CD4-positive, alpha-beta T cell treated with Interferon gamma for 1 hour (primary cell): ENCODE measurements at regions not wholly inside any gene's neighbourhood (a gene's known extent, or its start where the extent isn't known, plus 50 kb on each side); places are given as distances from the start of the nearest gene placed in this dataset.
"Not testable (repeated sequence)": the region's sequence is repeated elsewhere in the genome, so short reads cannot be mapped to it uniquely, and the experiment has no call there.

ENCODE experiments used
- DNase-seq: peaks from one replicate; pipeline ENCODE4 v3.0.0-alpha.2; 2020

DNA sequence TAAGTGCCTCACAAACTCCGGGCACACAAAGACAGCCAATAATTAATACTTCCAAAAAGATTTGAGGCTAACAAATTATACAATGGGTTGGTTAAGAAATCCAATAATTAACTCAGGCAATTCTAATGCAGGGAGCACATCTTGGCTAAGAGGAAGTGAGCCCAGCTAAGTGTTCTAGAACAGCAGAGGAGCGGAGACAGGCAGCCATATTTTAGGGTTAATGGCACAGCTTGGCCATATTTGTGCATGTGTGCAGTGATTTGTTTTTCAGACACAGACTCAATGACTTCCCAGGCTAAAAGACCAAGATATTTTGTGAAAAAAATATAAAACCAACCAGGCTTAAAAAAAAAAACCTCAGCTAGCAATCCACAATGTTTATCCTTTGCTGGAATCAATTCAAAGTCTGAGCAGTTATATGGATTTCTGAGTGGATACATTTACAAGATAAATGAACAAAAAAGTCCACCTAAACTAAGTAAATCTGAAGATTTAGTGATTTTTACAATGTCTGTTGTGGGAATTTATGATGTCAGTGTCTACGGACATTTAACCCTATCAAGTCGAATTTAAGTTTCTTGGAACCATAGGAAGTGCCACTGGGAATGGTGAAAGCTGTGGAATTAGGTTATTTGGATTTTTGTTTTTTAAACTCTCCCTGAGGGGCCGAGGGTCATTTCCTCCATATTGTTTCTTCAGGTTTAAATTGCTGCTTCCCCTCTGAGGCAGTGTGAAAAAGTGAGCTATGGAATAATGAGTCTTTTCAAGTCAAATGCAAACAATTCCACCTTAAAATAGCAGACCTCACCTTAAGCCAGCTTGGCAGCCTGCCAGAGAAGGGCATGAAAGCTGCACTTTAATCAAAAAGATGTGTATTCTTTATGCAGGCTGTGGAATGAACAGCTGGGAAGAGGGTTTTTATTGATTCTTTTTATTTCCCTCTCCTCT, 413.7 kb upstream of the TBL1XR1 start:
- DNase-seq: no peak

- DNase-seq: no peak
Observed at GRCh38 chr3:177611752-177612334, 414.6 kb upstream of the TBL1XR1 start.

DNA sequence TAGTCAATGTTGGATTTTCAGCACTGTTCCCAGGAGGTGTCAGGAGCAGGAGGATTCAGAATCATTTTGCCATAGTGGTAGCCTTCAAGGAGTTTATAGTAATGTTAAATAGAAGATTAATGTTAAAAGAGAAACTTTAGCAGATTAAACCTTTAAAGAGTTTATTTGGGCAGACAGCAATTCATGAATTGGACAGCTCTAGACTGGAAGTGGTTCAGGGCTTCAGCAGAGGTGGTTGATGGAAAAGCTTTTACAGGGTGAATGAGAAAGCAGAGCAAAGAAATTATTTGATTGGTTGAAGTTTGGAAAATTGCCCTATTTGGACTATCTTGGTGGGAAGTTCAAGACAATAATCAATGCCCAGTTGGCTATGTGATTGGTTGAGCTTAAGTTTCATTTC, 416.6 kb upstream of the TBL1XR1 start:
- DNase-seq: no peak

GRCh38 chr3:177615015-177615414, 417.7 kb upstream of the TBL1XR1 start:
- DNase-seq: peak; percentile 72

DNA sequence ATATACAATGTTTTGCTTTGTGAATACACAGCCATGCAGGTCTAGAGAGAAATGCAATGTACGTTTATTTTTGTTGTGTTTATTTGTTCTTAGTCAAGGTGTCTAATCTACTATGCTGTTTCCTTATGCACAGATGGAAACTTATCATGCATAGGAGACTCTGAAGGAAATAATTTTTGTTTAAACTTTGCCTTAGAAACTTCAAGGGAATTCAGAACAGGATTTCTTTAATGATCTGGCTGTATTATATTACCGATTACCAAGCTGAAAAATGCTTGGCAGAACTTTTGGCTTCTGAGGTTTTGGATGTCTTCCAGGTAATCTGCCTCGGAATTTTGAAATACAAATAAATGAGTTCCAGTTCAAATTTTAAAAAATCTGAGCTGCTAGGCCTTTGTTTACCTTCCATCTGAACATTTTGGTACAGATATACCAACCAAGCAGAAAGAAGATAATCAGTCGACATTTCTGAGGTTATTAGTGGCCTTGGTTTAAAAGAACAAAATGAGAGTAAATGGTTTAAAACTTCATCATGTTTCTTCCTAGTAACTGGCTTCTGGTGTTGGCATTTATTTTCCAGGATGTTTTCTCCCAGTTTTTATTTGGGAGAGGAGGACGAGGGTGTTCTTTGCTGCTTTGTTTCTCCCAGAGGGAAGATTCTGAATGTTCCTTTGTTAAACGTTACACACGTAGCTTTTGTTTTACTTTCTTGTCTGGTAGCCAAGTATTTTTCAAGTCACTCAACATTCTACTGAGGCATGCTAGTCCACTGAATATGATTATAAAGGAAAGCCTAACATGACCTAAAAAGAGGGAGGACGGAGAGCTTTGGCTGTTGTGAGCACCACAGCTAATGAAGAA, 421.8 kb upstream of the TBL1XR1 start:
- DNase-seq: no peak

DNA sequence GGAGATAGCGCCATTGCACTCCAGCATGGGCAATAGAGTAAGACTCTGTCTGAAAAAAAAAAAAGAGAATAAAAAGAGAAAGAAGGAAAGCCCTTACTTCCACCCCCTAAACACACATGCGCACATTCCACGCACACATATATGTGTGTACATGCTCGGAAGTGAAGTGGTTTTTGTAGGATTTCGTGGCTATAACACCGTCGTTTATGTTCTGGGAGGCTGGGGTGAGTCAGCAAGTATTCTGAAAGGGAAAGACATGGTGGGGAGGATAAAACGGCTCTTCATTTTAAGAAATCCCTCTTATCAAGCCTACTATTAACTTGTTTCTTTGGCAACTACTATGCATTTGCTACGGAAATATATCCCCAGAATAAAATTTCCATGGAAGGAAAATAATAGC, 422.8 kb upstream of the TBL1XR1 start:
- no peak for DNase-seq

DNA sequence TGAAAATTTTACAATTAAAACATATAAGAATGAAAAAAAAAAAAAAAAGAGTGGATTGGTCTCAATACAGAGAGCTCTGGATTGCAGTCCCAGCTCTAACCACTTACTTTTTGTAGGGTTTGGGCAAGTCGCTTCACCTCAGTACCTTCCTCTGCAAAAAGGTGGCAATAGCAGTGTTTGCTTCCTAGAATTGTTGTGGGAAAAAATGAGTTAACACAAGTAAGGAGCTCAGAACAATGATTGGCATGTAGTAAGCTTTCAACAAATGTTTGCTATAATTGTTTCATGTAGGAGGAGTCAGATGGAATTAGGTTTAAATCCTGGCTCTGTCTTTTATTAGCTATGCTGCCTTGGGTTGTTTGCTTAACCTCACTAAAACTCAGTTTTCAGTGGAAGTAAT, 425.2 kb upstream of the TBL1XR1 start:
- no peak for DNase-seq

DNA sequence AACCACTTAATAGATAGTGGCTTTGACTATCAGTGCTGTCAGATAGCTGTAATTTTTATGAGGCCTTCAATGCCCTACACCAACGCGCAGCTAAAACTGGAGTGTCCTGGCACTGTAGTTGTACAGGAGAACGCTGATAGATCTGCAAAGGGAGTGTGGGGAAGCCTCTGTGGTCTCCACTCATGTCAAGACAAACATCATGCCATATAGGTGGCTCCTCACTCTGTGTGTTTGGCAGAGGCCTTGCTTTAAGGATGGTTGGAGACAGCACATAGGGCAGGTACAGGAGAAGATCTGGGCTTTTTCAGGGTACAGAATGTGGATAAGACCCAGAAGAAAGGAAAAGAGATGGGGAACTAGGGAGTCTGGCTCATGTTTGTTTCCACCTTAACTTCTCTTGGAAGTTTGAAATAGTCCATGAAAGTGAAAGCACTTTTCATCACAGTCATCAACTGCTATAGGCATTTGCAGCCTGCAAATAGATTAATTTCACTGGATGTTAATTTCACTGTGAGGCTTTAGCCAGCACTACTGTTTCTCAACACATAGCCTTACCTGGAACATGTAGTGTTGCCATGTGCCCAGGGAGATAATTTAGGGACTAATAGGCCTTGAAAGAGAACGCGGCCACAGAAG, 425.8 kb upstream of the TBL1XR1 start:
- DNase-seq: no peak

DNA sequence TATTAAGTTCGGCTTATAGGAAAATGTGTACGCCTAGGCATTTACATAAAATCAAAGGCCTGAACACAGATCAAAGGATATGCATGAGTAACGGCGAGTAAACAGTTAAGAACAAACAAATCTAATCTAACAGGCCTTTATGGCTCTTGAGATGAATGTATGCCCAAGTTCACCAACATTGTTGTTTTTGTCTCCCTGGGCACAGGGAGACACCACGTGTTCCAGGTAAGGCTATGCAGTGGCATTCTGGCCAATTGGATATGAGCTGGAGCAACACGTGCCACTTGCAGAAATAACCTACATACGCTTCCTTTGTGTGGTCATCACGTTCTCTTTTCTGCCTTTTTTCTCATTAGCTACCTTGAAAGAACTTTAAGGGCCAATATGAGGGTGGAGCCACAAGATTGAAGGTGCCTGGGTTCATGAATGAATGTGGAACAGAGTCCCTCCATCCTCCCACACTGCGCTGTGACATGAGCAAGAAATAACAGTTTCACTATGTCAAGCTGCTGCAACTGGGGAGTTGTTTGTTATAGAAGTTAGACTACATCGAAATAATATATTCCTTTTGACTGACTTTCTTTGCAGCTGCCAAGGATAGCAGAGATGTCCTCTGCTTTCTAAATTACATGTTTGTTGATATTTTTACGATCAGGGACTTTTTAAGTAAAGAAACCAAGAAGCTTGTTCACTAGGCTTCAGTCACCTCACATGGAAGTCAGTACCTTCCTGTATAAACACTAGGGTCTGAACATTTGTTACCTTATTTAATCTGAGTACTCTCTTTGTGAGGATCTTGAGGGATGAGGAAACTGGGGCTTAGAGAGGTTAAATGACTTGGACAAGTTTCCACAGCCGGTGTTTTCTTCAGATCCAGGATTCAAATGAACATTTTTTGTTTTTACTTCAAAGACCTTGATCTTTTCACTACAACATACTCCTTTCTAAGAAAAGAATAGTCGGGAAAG, 427.5 kb upstream of the TBL1XR1 start:
- peak; percentile 16 for DNase-seq

DNA sequence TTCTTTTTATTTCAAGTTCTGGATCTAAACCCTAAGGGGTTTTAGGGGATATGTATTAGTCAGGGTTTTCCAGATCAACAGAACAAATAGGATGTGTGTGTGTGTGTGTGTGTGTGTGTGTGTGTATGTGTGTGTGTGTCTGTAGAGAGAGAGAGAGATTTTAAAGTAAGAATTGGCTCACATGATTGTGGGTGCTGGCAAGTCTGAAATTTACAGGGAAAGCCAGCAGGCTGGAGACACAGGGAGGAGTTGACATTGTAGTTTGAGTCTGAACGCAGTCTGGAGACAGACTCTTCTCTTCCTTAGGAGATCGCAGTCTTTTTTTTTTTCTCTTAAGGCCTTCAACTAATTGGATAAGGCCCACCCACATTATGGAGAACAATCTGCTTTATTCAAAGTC, 428.8 kb upstream of the TBL1XR1 start:
- DNase-seq: no peak

DNA sequence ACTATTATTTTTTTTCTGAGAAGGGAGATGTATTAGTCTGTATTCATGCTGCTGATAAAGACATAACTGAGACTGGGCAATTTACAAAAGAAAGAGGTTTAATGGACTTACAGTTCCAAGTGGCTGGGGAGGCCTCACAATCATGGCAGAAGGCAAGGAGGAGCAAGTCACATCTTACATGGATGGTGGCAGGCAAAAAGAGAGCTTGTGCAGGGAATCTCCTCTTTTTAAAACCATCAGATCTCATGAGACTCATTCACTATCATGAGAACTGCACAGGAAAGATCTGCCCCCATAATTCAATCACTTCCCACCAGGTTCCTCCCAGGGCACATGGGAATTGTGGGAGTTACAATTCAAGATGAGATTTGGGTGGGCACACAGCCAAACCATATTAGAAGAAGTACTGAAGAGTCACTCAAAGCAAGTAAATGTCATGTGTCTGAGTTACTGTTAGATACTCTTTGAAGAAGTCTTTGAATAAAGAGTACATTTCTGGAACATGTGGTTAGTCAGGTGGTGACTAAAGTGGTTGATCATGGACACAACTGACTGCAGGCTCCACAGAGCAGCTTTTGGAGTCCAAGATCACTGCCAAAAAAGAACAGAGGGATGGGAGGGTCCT, 430.9 kb upstream of the TBL1XR1 start:
- not testable (repeated sequence) for DNase-seq

GRCh38 chr3:177629276-177629675, 432.0 kb upstream of the TBL1XR1 start:
- DNase-seq: no peak

DNA sequence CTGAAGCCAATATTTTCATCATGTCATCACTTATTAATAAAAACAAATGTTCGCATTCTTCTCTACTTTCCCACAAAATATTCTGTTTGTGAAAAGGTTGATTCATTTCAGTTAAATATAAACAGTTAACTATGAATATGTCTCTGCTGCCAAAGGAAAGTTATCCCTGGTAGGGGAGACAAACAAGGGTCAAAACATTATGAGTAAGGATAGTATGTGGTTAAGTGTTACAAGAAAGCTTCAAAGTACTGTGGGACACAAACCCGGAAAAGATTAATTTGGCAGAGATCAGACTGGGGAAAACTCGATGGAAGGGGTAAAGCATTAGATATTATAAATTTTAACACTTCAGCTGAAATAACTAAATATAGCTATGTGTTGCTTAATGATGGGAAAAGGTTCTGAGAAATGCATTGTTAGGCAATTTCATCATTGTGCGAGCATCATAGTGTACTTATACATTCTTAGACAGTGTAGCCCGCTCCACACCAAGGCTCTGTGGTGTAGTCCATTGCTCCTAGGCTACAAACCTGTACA, 436.5 kb upstream of the TBL1XR1 start:
- no peak for DNase-seq

- not testable (repeated sequence) for DNase-seq
Observed at GRCh38 chr3:177635601-177636106, 438.4 kb upstream of the TBL1XR1 start.

DNA sequence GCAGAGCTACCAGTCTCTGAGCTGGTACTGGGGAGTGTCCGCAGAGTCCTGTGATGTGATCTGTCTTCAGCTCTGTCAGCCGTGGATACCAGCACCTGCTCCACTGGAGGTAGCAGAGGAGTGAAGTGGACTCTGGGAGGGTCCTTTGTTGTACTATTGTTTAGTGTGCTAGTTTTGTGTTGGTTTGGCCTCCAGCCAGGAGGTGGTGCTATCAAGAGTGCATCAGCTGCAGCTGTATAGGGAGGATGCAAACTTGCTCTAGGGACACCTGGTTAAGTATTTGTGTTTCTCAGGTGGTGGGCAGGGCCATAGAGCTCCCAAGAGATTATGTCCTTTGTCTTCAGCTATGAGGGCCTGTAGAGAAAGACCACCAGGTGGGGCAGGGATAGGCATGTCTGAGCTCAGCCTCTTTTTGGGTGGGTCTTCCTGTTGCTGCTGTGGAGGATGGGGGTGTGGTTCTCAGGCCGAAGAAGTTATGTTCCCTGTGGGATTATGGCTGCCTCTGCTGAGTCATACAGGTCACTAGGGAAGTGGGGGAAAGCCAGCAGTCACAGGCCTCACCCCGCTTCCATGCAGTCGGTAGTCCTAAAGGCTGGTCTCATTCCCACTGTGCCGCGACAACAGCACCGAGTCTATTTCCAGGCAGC, 443.2 kb upstream of the TBL1XR1 start:
- DNase-seq: no peak

GRCh38 chr3:177641206-177641605, 443.9 kb upstream of the TBL1XR1 start:
- no peak for DNase-seq

GRCh38 chr3:177642042-177642803, 444.9 kb upstream of the TBL1XR1 start:
- DNase-seq: no peak

- DNase-seq: no peak
Observed at GRCh38 chr3:177642804-177643125, 445.5 kb upstream of the TBL1XR1 start.

- DNase-seq: peak; percentile 21
Observed at GRCh38 chr3:177646749-177647148, 449.5 kb upstream of the TBL1XR1 start.

DNA sequence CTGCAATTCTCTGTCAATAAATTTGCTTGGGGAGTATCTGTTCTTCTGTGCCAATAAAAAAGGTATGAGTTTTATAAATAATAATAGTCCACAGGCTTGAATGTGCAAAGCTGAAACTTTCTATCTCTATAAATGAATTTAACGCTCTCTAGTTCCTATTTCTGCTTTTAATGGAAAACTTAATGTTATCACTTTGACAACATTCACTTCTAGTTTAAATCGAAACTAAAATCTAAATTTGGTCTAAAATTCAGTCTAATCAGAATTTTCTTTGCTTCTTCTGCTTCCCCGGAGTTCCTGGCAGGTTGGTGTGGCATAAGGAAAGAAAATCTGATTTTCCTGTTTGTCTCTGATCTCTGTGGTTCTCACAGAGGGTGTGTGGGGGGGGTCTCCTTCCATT, 450.1 kb upstream of the TBL1XR1 start:
- DNase-seq: no peak
